CD4-positive, alpha-beta T cell (primary cell): ENCODE measurements at regions not wholly inside any gene's neighbourhood (a gene's known extent, or its start where the extent isn't known, plus 50 kb on each side); places are given as distances from the start of the nearest gene placed in this dataset.

Experiments
- ATAC-seq: fragments of 200-7000 bp; cut with Tn5 transposase; one replicate; pipeline ENCODE4 v1.10.0; 2022; ENCODE audit warnings: mild to moderate bottlenecking; ENCODE audit not compliant: poor library complexity
- CTCF ChIA-PET: fragments of 350-600 bp; sonication (Branson Sonifier 250); formaldehyde crosslinking; loops from one replicate; lab custom pipeline; 2021; ENCODE audit warnings: antibody characterized with exemption, inconsistent platforms; lab: Charles Lee
- POLR2A ChIA-PET: fragments of 350-600 bp; sonication (Branson Sonifier 250); formaldehyde crosslinking; loops from one replicate; lab custom pipeline; 2021; ENCODE audit warnings: antibody characterized with exemption, inconsistent platforms; lab: Charles Lee
- DNase-seq, 14 experiments: peaks; one replicate each; pipeline ENCODE4 v3.0.0-alpha.2; 2013 to 2020; ENCODE audit warnings: mixed read lengths in 2 of 14
- H3K27ac ChIP-seq, 2 donors: one replicate each; pipeline versions ENCODE4 v1.5.1 to v1.7.0; 2013; ENCODE audit warnings: low read length in 2 of 2, low read depth in 1 of 2, mild to moderate bottlenecking in 1 of 2
- H3K27me3 ChIP-seq, 2 experiments: 1 replicate in 1 of 2; 2 replicates in 1 of 2; pipeline versions ENCODE4 v1.6.1 to v1.7.0; 2013; ENCODE audit warnings: low read length in 2 of 2, control low read depth in 1 of 2, mild to moderate bottlenecking in 1 of 2, moderate library complexity in 1 of 2; ENCODE audit not compliant: insufficient read depth in 2 of 2, control insufficient read depth in 1 of 2
- H3K36me3 ChIP-seq: one replicate; pipeline ENCODE4 v1.6.1; 2013; ENCODE audit warnings: low read length, control low read depth; ENCODE audit not compliant: insufficient read depth
- H3K4me1 ChIP-seq: one replicate; pipeline ENCODE4 v1.6.1; 2013; ENCODE audit warnings: low read length, control low read depth; ENCODE audit not compliant: insufficient read depth
- H3K4me3 ChIP-seq: one replicate; pipeline ENCODE4 v1.5.1; 2013; ENCODE audit warnings: mild to moderate bottlenecking, low read length, moderate library complexity
- H3K9me3 ChIP-seq, 2 experiments: 1 replicate in 1 of 2; 2 replicates in 1 of 2; pipeline versions ENCODE4 v1.6.1 to v1.7.0; 2013; ENCODE audit warnings: low read length in 2 of 2, mild to moderate bottlenecking in 2 of 2, control low read depth in 1 of 2, moderate library complexity in 1 of 2; ENCODE audit not compliant: control insufficient read depth in 1 of 2, insufficient read depth in 1 of 2
- H3K27ac Mint-ChIP-seq: one replicate; pipeline ENCODE4 v1.8.0; 2020; ENCODE audit warnings: mixed read lengths
- H3K27me3 Mint-ChIP-seq: one replicate; pipeline ENCODE4 v1.8.0; 2021; ENCODE audit warnings: mixed read lengths
- H3K36me3 Mint-ChIP-seq: one replicate; pipeline ENCODE4 v1.8.0; 2021; ENCODE audit warnings: low read depth, mixed read lengths
- H3K4me1 Mint-ChIP-seq: one replicate; pipeline ENCODE4 v1.8.0; 2021; ENCODE audit warnings: low read depth, mixed read lengths
- H3K4me3 Mint-ChIP-seq: one replicate; pipeline ENCODE4 v1.8.0; 2020; ENCODE audit warnings: mild to moderate bottlenecking, mixed read lengths
- H3K9me3 Mint-ChIP-seq: one replicate; pipeline ENCODE4 v1.8.0; 2020; ENCODE audit warnings: mixed read lengths
- CTCF ChIP-seq: fragments of 200-600 bp; IDR thresholded peaks from one replicate; pipeline ENCODE4 v1.8.0; 2022; ENCODE audit warnings: antibody characterized with exemption, mild to moderate bottlenecking
- intact Hi-C, 2 experiments: fragments of 100-400 bp; cut with DNase I in 1 of 2; cut with micrococcal nuclease in 1 of 2; formaldehyde crosslinking; loops; one replicate each; pipeline versions ENCODE4 v1.15.1 to v1.9.0; 2023 to 2025; cut with DNase I, micrococcal nuclease

DNA sequence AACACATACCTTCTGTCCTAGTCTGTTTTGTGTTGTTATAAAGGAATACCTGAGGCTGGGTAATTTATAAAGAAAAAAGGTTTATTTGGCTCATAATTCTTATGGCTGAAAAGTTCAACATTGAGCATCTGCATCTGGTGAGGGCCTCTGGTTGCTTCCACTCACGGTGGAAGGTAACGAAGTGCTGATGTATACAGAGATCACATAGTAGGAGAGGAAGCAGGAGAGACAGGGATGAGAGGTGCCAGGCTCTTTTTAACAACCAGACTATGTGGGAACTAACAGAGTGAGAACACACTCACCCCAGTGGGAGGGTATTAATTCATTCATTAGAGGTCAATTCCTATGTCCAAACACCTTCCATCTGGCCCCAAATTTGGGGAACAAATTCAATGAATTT, 463.8 kb downstream of the DSC3 start:
- no peak for ATAC-seq
- ChIA-PET POLR2A (no interaction called here), CTCF (no interaction called here)
- Histone ChIP-seq H3K27me3 (no peaks in the 10 kb centered on the region), H3K27ac (no peak overlapping the region), H3K9me3 (peaks cover 0 to 4% of the 10 kb centered on the region in 2 experiments), H3K4me1 (no peaks in the 10 kb centered on the region), H3K4me3 (no peak overlapping the region), H3K36me3 (no peaks in the 10 kb centered on the region)
- intact Hi-C loops = no loop called here
- Mint-ChIP-seq H3K36me3 (no peaks in the 10 kb centered on the region), H3K9me3 (no peaks in the 10 kb centered on the region), H3K4me1 (no peaks in the 10 kb centered on the region), H3K27me3 (no peaks in the 10 kb centered on the region), H3K4me3 (no peak overlapping the region), H3K27ac (no peak overlapping the region)
- no peak for DNase-seq
- no peak for TF ChIP-seq CTCF

DNA sequence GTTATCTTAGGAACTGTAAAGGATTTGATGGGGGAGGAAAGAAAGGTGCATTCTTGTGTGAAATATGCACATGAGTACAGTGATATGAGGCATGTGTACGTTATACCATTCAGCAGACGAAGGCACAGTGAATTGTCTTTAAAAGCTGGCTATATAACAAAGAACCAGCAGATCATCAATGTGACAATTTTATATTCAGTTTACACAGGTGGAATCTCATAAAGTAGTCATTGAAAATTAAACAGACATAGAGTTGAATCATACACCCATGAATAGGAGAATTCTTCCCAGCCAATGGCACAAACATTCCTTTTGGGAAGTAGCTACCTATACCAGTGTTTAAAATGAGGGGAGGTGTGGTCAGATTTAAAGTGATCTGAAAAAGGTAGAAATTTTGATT, 470.3 kb downstream of the DSC3 start:
- Mint-ChIP-seq H3K4me3 (no peak overlapping the region), H3K27me3 (no peaks in the 10 kb centered on the region), H3K27ac (no peak overlapping the region), H3K4me1 (no peaks in the 10 kb centered on the region), H3K36me3 (no peaks in the 10 kb centered on the region), H3K9me3 (peaks cover 9% of the 10 kb centered on the region)
- H3K27me3 ChIP-seq = no peaks in the 10 kb centered on the region
- H3K4me3 ChIP-seq = no peak overlapping the region
- peaks cover 0 to 4% of the 10 kb centered on the region in 2 experiments for H3K9me3 ChIP-seq
- DNase-seq = no peak
- intact Hi-C loops = no loop called here
- no peak for ATAC-seq
- H3K27ac ChIP-seq = no peak overlapping the region
- H3K4me1 ChIP-seq = no peaks in the 10 kb centered on the region
- no peak for TF ChIP-seq CTCF
- H3K36me3 ChIP-seq = no peaks in the 10 kb centered on the region
- CTCF ChIA-PET = no interaction called here
- POLR2A ChIA-PET = no interaction called here

DNA sequence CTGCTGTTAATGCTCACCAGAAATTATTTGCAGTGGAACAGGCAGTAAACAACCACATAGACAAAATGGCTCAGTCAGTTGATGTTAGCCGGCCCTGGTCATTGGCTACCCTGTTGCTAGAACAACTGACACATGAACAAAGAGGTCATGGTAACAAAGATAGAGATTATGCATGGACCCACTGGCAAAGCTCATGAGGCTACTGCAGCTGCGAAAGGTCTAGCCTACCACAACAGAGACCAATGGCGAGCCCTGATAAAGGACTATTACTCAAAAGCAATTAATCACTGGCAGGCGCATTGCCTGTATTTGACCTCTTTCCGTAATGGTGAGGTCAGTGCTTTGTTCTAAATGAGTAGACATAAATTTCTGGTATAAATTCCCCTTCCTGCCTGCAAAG, 474.2 kb downstream of the DSC3 start:
- H3K4me3 Mint-ChIP-seq = no peak overlapping the region
- Histone ChIP-seq H3K36me3 (no peaks in the 10 kb centered on the region), H3K27me3 (no peaks in the 10 kb centered on the region), H3K4me1 (no peaks in the 10 kb centered on the region), H3K9me3 (no peaks in the 10 kb centered on the region), H3K27ac (no peak overlapping the region), H3K4me3 (no peak overlapping the region)
- intact Hi-C loops = no loop called here
- CTCF ChIA-PET = no interaction called here
- no peaks in the 10 kb centered on the region for H3K4me1 Mint-ChIP-seq
- no peak for TF ChIP-seq CTCF
- H3K27me3 Mint-ChIP-seq = no peaks in the 10 kb centered on the region
- no peaks in the 10 kb centered on the region for H3K36me3 Mint-ChIP-seq
- DNase-seq = no peak
- peaks cover 9% of the 10 kb centered on the region for H3K9me3 Mint-ChIP-seq
- no peak overlapping the region for H3K27ac Mint-ChIP-seq
- POLR2A ChIA-PET = no interaction called here
- no peak for ATAC-seq
